CD4-positive, alpha-beta T cell treated with Interleukin-15 for 4 hours (primary cell): ENCODE measurements at regions not wholly inside any gene's neighbourhood (a gene's known extent, or its start where the extent isn't known, plus 50 kb on each side); places are given as distances from the start of the nearest gene placed in this dataset.
"Not testable (repeated sequence)": the region's sequence is repeated elsewhere in the genome, so short reads cannot be mapped to it uniquely, and the experiment has no call there.

Experiments used
- DNase-seq: peaks from one replicate; pipeline ENCODE4 v3.0.0-alpha.2; 2020; ENCODE audit warnings: low spot score

DNA sequence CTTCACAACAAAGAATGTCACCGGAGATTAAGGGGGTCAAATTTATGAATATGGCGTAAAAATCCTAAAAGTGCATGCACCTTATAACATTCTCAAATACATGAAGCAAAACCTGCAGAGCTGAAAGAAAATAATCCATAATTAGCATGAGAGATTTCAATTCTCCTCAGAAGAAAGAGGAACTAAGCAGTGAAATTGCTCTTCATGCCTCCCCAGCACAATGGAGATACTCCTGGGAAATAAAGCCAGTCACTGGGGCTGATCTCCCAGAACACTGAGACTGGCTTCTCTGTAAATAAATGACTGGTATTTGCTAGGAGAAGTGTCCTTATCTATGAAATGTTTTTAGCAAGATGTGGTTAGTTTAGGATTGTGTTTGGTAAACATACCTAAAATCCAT is 68.1 kb downstream of the GOLGA6L6 start:
- DNase-seq, result not testable (repeated sequence)

GRCh38 chr15:20472983-20473382 is 68.6 kb downstream of the GOLGA6L6 start:
- DNase-seq, result not testable (repeated sequence)

DNA sequence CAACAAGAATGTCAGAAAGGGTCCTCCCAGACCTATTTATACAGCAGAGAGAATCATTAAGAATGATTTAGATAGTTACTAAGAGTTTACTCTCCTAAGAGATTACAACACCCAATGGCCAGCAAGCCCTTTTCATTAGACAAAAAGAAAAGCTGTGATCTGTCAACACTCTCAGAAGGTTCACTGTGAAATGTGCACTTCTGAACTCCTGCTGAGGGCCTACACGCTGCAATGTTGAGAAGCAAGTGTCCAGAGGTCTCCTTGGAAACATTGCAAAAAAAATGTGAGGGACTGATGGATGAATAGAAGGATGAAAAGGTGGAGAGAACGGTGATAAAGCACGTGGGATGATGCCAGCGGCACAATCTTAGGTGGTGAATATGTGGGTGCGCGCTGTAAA is 70.8 kb downstream of the GOLGA6L6 start:
- not testable (repeated sequence) for DNase-seq

- DNase-seq, result not testable (repeated sequence)
Measured at GRCh38 chr15:20441138-20441537, 100.5 kb downstream of the GOLGA6L6 start.

DNA sequence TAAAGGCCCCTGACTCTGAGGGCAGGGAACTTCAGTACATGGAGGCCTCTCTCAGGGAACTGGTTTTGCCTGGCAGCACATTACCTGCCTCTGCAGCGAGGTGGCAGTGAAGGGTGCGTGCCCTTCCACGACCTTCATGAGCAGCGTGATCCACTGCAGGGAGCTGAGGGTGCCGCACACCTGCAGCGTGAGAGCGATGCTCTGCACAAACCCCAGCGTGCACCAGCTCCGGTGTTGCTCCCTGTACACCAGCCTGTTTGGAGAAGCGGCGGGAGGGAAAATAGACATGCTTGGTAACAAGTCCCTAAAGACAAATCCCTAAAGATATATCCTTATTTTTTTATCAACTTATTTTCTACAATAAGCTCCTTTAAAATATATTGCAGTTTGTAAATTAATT is 101.2 kb downstream of the GOLGA6L6 start:
- not testable (repeated sequence) for DNase-seq

- DNase-seq, result not testable (repeated sequence)
Measured at GRCh38 chr15:20439111-20439510, 102.5 kb downstream of the GOLGA6L6 start.

DNA sequence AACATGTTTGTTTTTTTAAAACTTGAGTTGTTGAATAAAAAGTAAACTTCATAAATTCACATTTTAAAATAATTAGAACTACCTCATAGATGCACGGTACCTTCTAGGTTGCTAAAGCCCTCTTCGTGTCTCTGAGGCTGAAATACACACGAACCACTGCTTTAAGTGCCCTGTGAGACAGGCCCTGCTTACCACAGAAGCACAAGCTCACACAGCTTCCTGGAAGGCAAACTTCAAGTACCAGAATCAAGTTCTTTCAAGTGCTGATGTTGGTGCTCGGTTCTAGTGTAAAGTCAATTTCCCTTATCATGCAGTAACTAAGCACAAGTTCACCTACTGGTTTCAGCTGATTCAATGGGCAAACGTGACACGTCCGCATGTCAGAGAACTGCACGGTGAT is 103.3 kb downstream of the GOLGA6L6 start:
- DNase-seq, result not testable (repeated sequence)

DNA sequence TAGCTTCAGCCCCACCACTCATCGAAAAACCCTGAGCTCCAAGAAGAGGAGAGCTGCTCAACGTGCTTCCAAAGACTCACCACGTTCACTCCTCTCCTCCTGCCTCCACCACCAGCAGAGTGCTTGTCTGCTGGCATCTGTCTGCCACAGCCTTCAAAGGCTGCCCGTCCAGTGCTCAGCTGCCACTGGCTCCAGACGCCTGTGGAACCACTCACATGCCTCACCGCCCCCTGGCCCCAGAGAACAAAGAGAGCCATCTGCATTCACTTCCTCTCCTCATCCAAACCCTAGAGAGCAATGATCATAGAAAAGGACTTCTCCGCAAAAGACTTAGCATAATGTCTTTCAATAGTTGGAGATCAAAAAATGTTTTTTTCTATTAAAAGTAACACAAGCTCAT is 108.1 kb downstream of the GOLGA6L6 start:
- DNase-seq, result not testable (repeated sequence)

- not testable (repeated sequence) for DNase-seq
Measured at GRCh38 chr15:20430495-20430894, 111.1 kb downstream of the GOLGA6L6 start.

- DNase-seq, result not testable (repeated sequence)
Measured at GRCh38 chr15:20420710-20421109, 120.9 kb downstream of the GOLGA6L6 start.

GRCh38 chr15:20416618-20417017 is 125.0 kb downstream of the GOLGA6L6 start:
- not testable (repeated sequence) for DNase-seq

- not testable (repeated sequence) for DNase-seq
Measured at GRCh38 chr15:20409667-20410198, 131.9 kb downstream of the GOLGA6L6 start.

DNA sequence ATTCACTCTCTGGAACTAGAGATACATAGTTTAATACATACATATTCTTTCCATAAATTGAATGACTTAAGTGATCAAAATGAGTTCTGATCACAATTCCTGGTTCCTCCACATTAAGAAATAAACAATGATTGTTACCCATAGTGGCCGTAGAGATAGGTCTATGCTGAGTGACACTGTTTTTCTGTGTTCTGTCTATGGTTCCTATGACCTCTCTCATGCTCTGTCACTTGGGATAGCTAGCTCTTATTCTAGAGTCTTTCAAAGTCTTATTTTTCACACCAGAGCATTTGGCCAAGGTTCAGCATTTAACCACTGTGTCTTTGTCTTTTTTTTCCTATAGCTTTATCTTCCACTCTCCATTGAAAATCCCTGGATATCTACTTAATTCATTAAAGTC is 132.4 kb downstream of the GOLGA6L6 start:
- DNase-seq, result no peak

- no peak for DNase-seq
Measured at GRCh38 chr15:20407553-20407952, 134.0 kb downstream of the GOLGA6L6 start.

- DNase-seq, result not testable (repeated sequence)
Measured at GRCh38 chr15:20404571-20404970, 137.0 kb downstream of the GOLGA6L6 start.

- DNase-seq, result not testable (repeated sequence)
Measured at GRCh38 chr15:20402586-20402985, 139.0 kb downstream of the GOLGA6L6 start.

DNA sequence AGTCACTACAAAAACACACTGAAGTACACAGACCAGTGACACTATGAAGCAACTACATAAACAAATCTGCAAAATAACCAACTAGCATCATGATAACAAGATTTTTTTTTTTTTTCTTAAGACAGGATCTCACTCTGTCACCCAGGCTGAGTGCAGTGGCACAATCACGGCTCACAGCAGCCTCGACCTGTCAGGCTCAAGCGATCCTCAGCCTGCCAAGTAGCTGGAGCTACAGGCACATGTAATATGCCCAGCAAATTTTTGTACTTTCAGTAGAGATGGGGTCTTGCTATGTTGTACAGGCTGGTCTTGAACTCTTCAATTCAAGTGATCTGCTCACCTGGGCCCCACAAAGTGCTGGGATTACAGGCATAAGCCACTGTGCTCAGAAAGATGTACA is 140.5 kb downstream of the GOLGA6L6 start:
- not testable (repeated sequence) for DNase-seq

GRCh38 chr15:20398680-20399079 is 142.9 kb downstream of the GOLGA6L6 start:
- DNase-seq, result not testable (repeated sequence)

GRCh38 chr15:20388161-20388560 is 153.4 kb downstream of the GOLGA6L6 start:
- not testable (repeated sequence) for DNase-seq

- DNase-seq, result no peak
Measured at GRCh38 chr15:20386198-20386597, 155.4 kb downstream of the GOLGA6L6 start.

- not testable (repeated sequence) for DNase-seq
Measured at GRCh38 chr15:20380199-20380598, 161.4 kb downstream of the GOLGA6L6 start.

DNA sequence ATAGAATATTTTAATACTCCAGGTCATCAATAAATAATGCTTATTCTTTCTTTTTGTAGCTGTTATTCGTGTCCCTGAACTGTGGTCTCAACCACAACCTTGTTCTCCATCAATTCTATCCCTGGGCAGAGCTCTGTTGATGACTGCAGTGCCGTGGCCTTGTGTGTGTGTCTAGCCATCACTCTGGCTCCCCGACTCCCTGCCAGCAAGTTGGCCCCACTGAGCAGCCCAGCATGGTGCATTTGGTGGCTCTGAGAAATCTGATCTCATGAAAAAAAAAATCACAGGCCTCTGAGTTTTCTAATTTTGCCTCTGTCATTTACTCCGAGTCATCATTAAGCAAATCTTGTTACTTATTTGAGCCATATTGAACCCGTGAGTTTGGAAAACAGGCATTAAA is 164.7 kb downstream of the GOLGA6L6 start:
- DNase-seq, result no peak

DNA sequence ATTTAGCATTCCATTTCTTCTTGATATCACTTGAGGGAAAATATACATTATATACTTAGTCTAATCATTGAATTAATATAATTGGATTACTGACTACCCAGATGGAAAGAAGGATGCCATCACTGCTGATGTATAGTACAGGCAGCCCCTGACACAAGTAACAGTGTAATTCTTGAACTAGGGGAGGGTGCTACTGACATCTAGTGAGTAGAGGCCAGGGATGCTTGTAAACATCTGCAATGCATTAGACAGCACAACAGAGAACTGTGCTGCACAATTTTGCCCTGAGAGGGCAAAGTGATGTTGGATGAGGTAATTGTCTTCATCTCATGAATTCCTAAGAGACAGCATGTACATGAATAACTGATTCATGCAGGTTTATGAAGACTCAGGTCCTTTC is 169.2 kb downstream of the GOLGA6L6 start:
- DNase-seq, result not testable (repeated sequence)

DNA sequence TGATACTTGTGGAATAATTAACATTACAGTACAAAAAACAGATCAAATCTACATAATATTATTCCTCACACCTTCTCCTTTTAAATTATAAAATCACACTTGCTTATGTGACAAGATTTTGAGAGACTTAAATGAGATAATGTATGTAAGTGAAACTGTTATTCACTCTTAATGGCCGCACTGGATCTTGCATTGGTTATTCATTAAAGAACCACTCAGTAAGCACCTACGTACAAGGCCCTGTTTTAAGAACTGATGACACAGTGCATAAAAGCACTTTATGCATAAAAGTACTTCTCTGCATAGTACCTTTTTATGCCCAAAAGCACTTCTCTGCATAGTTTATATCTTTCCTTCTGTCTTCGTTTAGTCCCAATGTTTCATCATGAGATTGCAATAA is 172.1 kb downstream of the GOLGA6L6 start:
- no peak for DNase-seq
